Astrocyte of the cerebellum (primary cell): ENCODE measurements at regions not wholly inside any gene's neighbourhood (a gene's known extent, or its start where the extent isn't known, plus 50 kb on each side); places are given as distances from the start of the nearest gene placed in this dataset.
"Not testable (repeated sequence)": the region's sequence is repeated elsewhere in the genome, so short reads cannot be mapped to it uniquely, and the experiment has no call there.

ENCODE experiments used
- DNase-seq: peaks from one replicate; pipeline ENCODE4 v3.0.0-alpha.2; 2011; ENCODE audit warnings: low read depth
- H3K4me3 ChIP-seq: 2 replicates; pipeline ENCODE4 v1.5.1; 2011; ENCODE audit warnings: mild to moderate bottlenecking, low read depth, low read length, moderate library complexity
- CTCF ChIP-seq: IDR thresholded peaks from 2 replicates; pipeline ENCODE4 v1.5.1; 2012; ENCODE audit warnings: low read length, low read depth, moderate library complexity, mild to moderate bottlenecking; ENCODE audit errors: missing control alignments
- in situ Hi-C: cut with HindIII; loops from 2 replicates; pipeline ENCODE4 v1.10.0; 2017; ENCODE audit warnings: low sequenced_read_pairs

- in situ Hi-C loops: no loop called here
- H3K4me3 ChIP-seq: no peak overlapping the region
- no peak for DNase-seq
- no peak for TF ChIP-seq CTCF
Observed at GRCh38 chr6:97778290-97779038, 495.4 kb upstream of the MMS22L start.

GRCh38 chr6:97779039-97779766, 496.2 kb upstream of the MMS22L start:
- H3K4me3 ChIP-seq, in situ Hi-C loops, DNase-seq: not testable (repeated sequence)

GRCh38 chr6:97790926-97791590, 508.0 kb upstream of the MMS22L start:
- H3K4me3 ChIP-seq: no peak overlapping the region
- TF ChIP-seq CTCF: no peak
- in situ Hi-C loops: no loop called here
- no peak for DNase-seq

GRCh38 chr6:97805596-97805995, 522.6 kb upstream of the MMS22L start:
- in situ Hi-C loops: no loop called here
- no peak overlapping the region for H3K4me3 ChIP-seq
- no peak for TF ChIP-seq CTCF
- no peak for DNase-seq

GRCh38 chr6:97812940-97813339, 529.9 kb upstream of the MMS22L start:
- no peak for DNase-seq
- in situ Hi-C loops: no loop called here
- no peak for TF ChIP-seq CTCF
- no peak overlapping the region for H3K4me3 ChIP-seq

- no peak for TF ChIP-seq CTCF
- in situ Hi-C loops: no loop called here
- DNase-seq: no peak
- H3K4me3 ChIP-seq: no peak overlapping the region
Observed at GRCh38 chr6:97813889-97814567, 531.0 kb upstream of the MMS22L start.
